Gastroesophageal sphincter (tissue), 4 donors: ENCODE measurements at regions not wholly inside any gene's neighbourhood (a gene's known extent, or its start where the extent isn't known, plus 50 kb on each side); places are given as distances from the start of the nearest gene placed in this dataset.

Experiments
- ATAC-seq: fragments of 150-250 bp; one replicate; pipeline ENCODE4 v1.9.1; 2016; ENCODE audit warnings: mild to moderate bottlenecking, moderate library complexity
- H3K27ac ChIP-seq, 4 donors: fragments of 200-600 bp; sonication (generic) in 3 of 4; 1 replicate in 3 of 4; 2 replicates in 1 of 4; pipeline ENCODE4 v1.5.1; 2016 to 2019
- H3K27me3 ChIP-seq: fragments of 200-600 bp; sonication (generic); one replicate; pipeline ENCODE4 v1.5.1; 2019
- H3K36me3 ChIP-seq, 2 donors: fragments of 200-600 bp; sonication (generic); one replicate each; pipeline ENCODE4 v1.5.1; 2019; ENCODE audit warnings: control low read depth in 1 of 2
- H3K4me1 ChIP-seq, 3 donors: fragments of 200-600 bp; sonication (generic); 1 replicate in 2 of 3; 2 replicates in 1 of 3; pipeline ENCODE4 v1.5.1; 2016 to 2019; ENCODE audit warnings: control low read depth in 2 of 3
- H3K4me3 ChIP-seq, 2 donors: fragments of 200-600 bp; sonication (generic); one replicate each; pipeline ENCODE4 v1.5.1; 2019; ENCODE audit warnings: mild to moderate bottlenecking in 1 of 2, moderate library complexity in 1 of 2
- H3K9me3 ChIP-seq, 3 donors: fragments of 200-600 bp; sonication (generic); one replicate each; pipeline ENCODE4 v1.5.1; 2017 to 2019; ENCODE audit warnings: control low read depth in 2 of 3
- CTCF ChIP-seq, 4 experiments: fragments of 200-600 bp in 2 of 4; fragments of 450-650 bp in 2 of 4; sonication (generic) in 1 of 4; IDR thresholded peaks; one replicate each; pipeline ENCODE4 v1.5.1; 2017 to 2019; ENCODE audit warnings: antibody characterized with exemption in 4 of 4, mild to moderate bottlenecking in 2 of 4, moderate library complexity in 2 of 4
- EP300 ChIP-seq: sonication (generic); formaldehyde crosslinking; IDR thresholded peaks from one replicate; pipeline ENCODE4 v1.6.1; 2017; ENCODE audit warnings: antibody characterized with exemption, mild to moderate bottlenecking
- POLR2A ChIP-seq, 2 donors: fragments of 450-650 bp; IDR thresholded peaks; one replicate each; pipeline ENCODE4 v1.6.1; 2017; ENCODE audit warnings: antibody characterized with exemption in 2 of 2, mild to moderate bottlenecking in 2 of 2, moderate library complexity in 1 of 2
- POLR2AphosphoS5 ChIP-seq: sonication (generic); formaldehyde crosslinking; IDR thresholded peaks from one replicate; pipeline ENCODE4 v1.6.1; 2017; ENCODE audit warnings: antibody characterized with exemption
- WGBS, 2 donors: methylation state at CpG; one replicate each; pipeline ENCODE4 v1.1.5; 2018; ENCODE audit warnings: low coverage in 1 of 2; 5-methylcytosine and 5-hydroxymethylcytosine counted together

- no peak overlapping the region for H3K4me3 ChIP-seq
- ATAC-seq = no peak
- TF ChIP-seq CTCF (IDR thresholded peaks at IDR 0.05) = no peak
- TF ChIP-seq EP300 = no peak
- no peak for TF ChIP-seq POLR2A (IDR thresholded peaks at IDR 0.05)
- no peak for TF ChIP-seq POLR2AphosphoS5
- no peaks in the 10 kb centered on the region for H3K4me1 ChIP-seq
- no peaks in the 10 kb centered on the region for H3K9me3 ChIP-seq
- H3K36me3 ChIP-seq = no peaks in the 10 kb centered on the region
- no peak overlapping the region for H3K27ac ChIP-seq
- no peaks in the 10 kb centered on the region for H3K27me3 ChIP-seq
These were observed 1612.1 kb downstream of the OLFM4 start for GRCh38 chr13:54640719-54641118.

GRCh38 chr13:54643863-54644262 lies 1615.2 kb downstream of the OLFM4 start:
- ATAC-seq = no peak
- Histone ChIP-seq H3K4me1 (no peaks in the 10 kb centered on the region), H3K9me3 (no peaks in the 10 kb centered on the region), H3K36me3 (no peaks in the 10 kb centered on the region), H3K4me3 (no peak overlapping the region), H3K27ac (no peak overlapping the region), H3K27me3 (no peaks in the 10 kb centered on the region)
- TF ChIP-seq POLR2A (IDR thresholded peaks at IDR 0.05) = no peak

DNA sequence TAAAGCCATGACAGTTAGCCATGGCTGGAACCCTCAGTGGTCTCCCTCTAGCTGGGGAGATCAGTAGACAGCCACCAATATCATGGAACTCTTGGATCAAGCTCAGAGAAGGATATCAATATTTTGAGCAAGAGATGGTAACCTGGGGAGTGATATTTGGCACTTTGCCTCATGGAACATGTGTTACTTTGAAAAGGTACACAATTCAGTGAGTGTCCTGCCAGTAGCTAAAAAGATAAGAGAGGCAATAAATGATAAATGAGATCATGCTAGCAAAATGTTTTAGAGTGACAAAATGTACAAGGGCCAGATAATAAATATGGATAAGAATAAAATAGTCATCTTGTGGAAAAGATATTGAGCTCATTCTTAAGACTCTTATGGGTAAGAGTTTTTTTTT lies 1618.7 kb downstream of the OLFM4 start:
- Histone ChIP-seq H3K27ac (no peak overlapping the region), H3K4me1 (no peaks in the 10 kb centered on the region), H3K4me3 (no peak overlapping the region), H3K27me3 (no peaks in the 10 kb centered on the region), H3K9me3 (no peaks in the 10 kb centered on the region), H3K36me3 (no peaks in the 10 kb centered on the region)
- no peak for TF ChIP-seq POLR2AphosphoS5
- no peak for TF ChIP-seq POLR2A (IDR thresholded peaks at IDR 0.05)
- TF ChIP-seq CTCF (IDR thresholded peaks at IDR 0.05) = no peak
- no peak for TF ChIP-seq EP300
- ATAC-seq = no peak

- Histone ChIP-seq H3K4me3 (no peak overlapping the region), H3K27ac (no peak overlapping the region), H3K27me3 (no peaks in the 10 kb centered on the region), H3K36me3 (no peaks in the 10 kb centered on the region), H3K9me3 (no peaks in the 10 kb centered on the region), H3K4me1 (no peaks in the 10 kb centered on the region)
- TF ChIP-seq CTCF (IDR thresholded peaks at IDR 0.05) (no peak), POLR2A (IDR thresholded peaks at IDR 0.05) (no peak), EP300 (no peak), POLR2AphosphoS5 (no peak)
- ATAC-seq = no peak
- 78 to 86% methylated on average over 1 of the region's 1 CpG for WGBS, 2 donors
These were observed 1629.0 kb downstream of the OLFM4 start for GRCh38 chr13:54657588-54657987.

DNA sequence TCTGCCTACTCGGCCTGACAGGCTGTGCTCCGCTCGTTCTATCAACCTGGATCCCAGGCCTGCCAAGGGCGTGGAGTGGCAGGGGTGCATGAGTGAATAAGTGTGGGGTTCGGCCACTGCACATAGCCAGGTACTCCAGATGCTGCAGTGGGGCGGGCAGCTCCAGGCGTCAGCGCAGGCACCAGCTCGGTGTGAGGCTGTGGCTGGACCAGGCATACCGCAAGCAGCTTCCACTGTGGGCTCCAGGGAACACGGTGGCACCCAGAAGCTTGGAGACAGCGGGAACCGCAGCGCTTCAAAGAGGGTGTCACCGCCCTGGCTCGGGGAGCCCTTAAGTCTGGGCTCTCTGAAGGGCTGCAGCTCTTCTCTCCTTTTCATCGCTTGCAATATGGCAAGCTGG lies 1630.2 kb downstream of the OLFM4 start:
- WGBS, 2 donors = 80% methylated on average over 3 of the region's 17 CpGs; no CpG with 5 or more reads in 1 of the 2 donors
- ATAC-seq = no peak
- H3K4me3 ChIP-seq = no peak overlapping the region

More for the DNA sequence above, 1630.2 kb downstream of the OLFM4 start:
- TF ChIP-seq POLR2AphosphoS5 (no peak), POLR2A (IDR thresholded peaks at IDR 0.05) (no peak), EP300 (no peak), CTCF (IDR thresholded peaks at IDR 0.05) (no peak)
- H3K27me3 ChIP-seq = no peaks in the 10 kb centered on the region
- H3K27ac ChIP-seq = no peak overlapping the region
- H3K4me1 ChIP-seq = no peaks in the 10 kb centered on the region
- H3K36me3 ChIP-seq = no peaks in the 10 kb centered on the region
- no peaks in the 10 kb centered on the region for H3K9me3 ChIP-seq
